Liver (tissue), 8 donors: ENCODE measurements at regions not wholly inside any gene's neighbourhood (a gene's known extent, or its start where the extent isn't known, plus 50 kb on each side); places are given as distances from the start of the nearest gene placed in this dataset.

Experiments used
- DNase-seq: peaks from one replicate; pipeline ENCODE4 v3.0.0-alpha.2; 2017; ENCODE audit warnings: low spot score
- H3K27ac ChIP-seq, 2 donors: one replicate each; pipeline ENCODE4 v1.7.0; 2013; ENCODE audit warnings: inconsistent platforms in 2 of 2, low read length in 2 of 2, control low read depth in 1 of 2, low read depth in 1 of 2, mild to moderate bottlenecking in 1 of 2
- H3K27me3 ChIP-seq, 4 donors: one replicate each; pipeline versions ENCODE4 v1.6.1 to v1.7.0; 2013; ENCODE audit warnings: low read length in 3 of 4, inconsistent platforms in 1 of 4, mild to moderate bottlenecking in 1 of 4, moderate library complexity in 1 of 4; ENCODE audit not compliant: control insufficient read depth in 4 of 4, insufficient read depth in 4 of 4
- H3K36me3 ChIP-seq, 4 donors: one replicate each; pipeline versions ENCODE4 v1.6.1 to v1.7.0; 2013; ENCODE audit warnings: low read length in 3 of 4, mild to moderate bottlenecking in 3 of 4, low read depth in 1 of 4, moderate library complexity in 1 of 4; ENCODE audit not compliant: control insufficient read depth in 4 of 4, insufficient read depth in 3 of 4
- H3K4me1 ChIP-seq, 4 donors: one replicate each; pipeline versions ENCODE4 v1.6.1 to v1.7.0; 2013; ENCODE audit warnings: low read length in 3 of 4, mild to moderate bottlenecking in 3 of 4, moderate library complexity in 1 of 4; ENCODE audit not compliant: control insufficient read depth in 4 of 4, insufficient read depth in 4 of 4
- H3K4me3 ChIP-seq, 3 donors: one replicate each; pipeline versions ENCODE4 v1.6.1 to v1.7.0; 2013; ENCODE audit warnings: low read length in 3 of 3, control low read depth in 1 of 3, low read depth in 1 of 3, mild to moderate bottlenecking in 1 of 3
- H3K9ac ChIP-seq, 2 donors: one replicate each; pipeline ENCODE4 v1.7.0; 2013; ENCODE audit warnings: low read length in 2 of 2, mild to moderate bottlenecking in 2 of 2, moderate library complexity in 2 of 2, control low read depth in 1 of 2, low read depth in 1 of 2
- H3K9me3 ChIP-seq, 4 donors: one replicate each; pipeline versions ENCODE4 v1.6.1 to v1.7.0; 2013; ENCODE audit warnings: low read length in 3 of 4; ENCODE audit not compliant: control insufficient read depth in 4 of 4
- CTCF ChIP-seq: fragments of 150-350 bp; IDR thresholded peaks from 2 replicates; pipeline ENCODE4 v1.5.1; 2017; ENCODE audit warnings: improper control_type of control experiment, low read depth, low read length; ENCODE audit not compliant: missing input control
- EGR1 ChIP-seq, 2 donors: IDR thresholded peaks; 2 replicates each; pipeline ENCODE4 v1.6.1; 2016 to 2018; ENCODE audit warnings: antibody characterized with exemption in 2 of 2, low read depth in 2 of 2
- FOXA1 ChIP-seq: IDR thresholded peaks from 2 replicates; pipeline ENCODE4 v1.6.1; 2016; ENCODE audit warnings: antibody characterized with exemption
- FOXA2 ChIP-seq: IDR thresholded peaks from 2 replicates; pipeline ENCODE4 v1.6.1; 2016; ENCODE audit warnings: antibody characterized with exemption
- HNF4A ChIP-seq, 2 donors: conservative IDR thresholded peaks; 2 replicates each; pipeline ENCODE4 v1.6.1; 2016; ENCODE audit warnings: antibody characterized with exemption in 2 of 2, mild to moderate bottlenecking in 2 of 2
- HNF4G ChIP-seq: IDR thresholded peaks from 2 replicates; pipeline ENCODE4 v1.6.1; 2016; ENCODE audit warnings: antibody characterized with exemption
- MAX ChIP-seq: IDR thresholded peaks from 2 replicates; pipeline ENCODE4 v1.6.1; 2016; ENCODE audit warnings: antibody characterized with exemption
- NR2F2 ChIP-seq: IDR thresholded peaks from 2 replicates; pipeline ENCODE4 v1.6.1; 2016; ENCODE audit warnings: antibody characterized with exemption
- RAD21 ChIP-seq, 2 donors: IDR thresholded peaks; 2 replicates each; pipeline ENCODE4 v1.6.1; 2016; ENCODE audit warnings: antibody characterized with exemption in 2 of 2, mild to moderate bottlenecking in 2 of 2
- REST ChIP-seq: IDR thresholded peaks from 2 replicates; pipeline ENCODE4 v1.6.1; 2016; ENCODE audit warnings: antibody characterized with exemption, mild to moderate bottlenecking
- TAF1 ChIP-seq: conservative IDR thresholded peaks from 2 replicates; pipeline ENCODE4 v1.6.1; 2016; ENCODE audit warnings: antibody characterized with exemption, mild to moderate bottlenecking
- ZBTB33 ChIP-seq: IDR thresholded peaks from 2 replicates; pipeline ENCODE4 v1.6.1; 2016; ENCODE audit warnings: antibody characterized with exemption
- WGBS: extraction: QIAGEN DNeasy Blood & Tissue Kit; methylation state at CpG from one replicate; pipeline ENCODE4 v1.1.7; 2013; 5-methylcytosine and 5-hydroxymethylcytosine counted together
- donor health status: healthy.
- donor health status: healthy.
- donor health status: healthy.
- donor health status: healthy.
- donor health status: healthy.

GRCh38 chr5:114097570-114097969 is 264.3 kb upstream of the KCNN2 start (continued):
- TF ChIP-seq REST, result no peak
- no peak for TF ChIP-seq FOXA2
- TF ChIP-seq ZBTB33, result no peak
- TF ChIP-seq TAF1, result no peak
- TF ChIP-seq EGR1 (IDR thresholded peaks at IDR 0.05; ENCODE audit: low read depth in 2 of 2), result no peak

GRCh38 chr5:114099161-114099560 is 262.7 kb upstream of the KCNN2 start:
- no peak overlapping the region for H3K4me3 ChIP-seq
- H3K36me3 ChIP-seq, result no peaks in the 10 kb centered on the region
- DNase-seq, result no peak
- WGBS, result 49% methylated on average over 2 of the region's 2 CpGs
- no peaks in the 10 kb centered on the region for H3K9me3 ChIP-seq
- no peak overlapping the region for H3K9ac ChIP-seq
- no peaks in the 10 kb centered on the region for H3K4me1 ChIP-seq
- H3K27ac ChIP-seq, result no peak overlapping the region
- TF ChIP-seq HNF4G (no peak), RAD21 (IDR thresholded peaks at IDR 0.05) (no peak), CTCF (no peak), NR2F2 (no peak), FOXA2 (no peak), MAX (no peak), HNF4A (conservative IDR thresholded peaks at IDR 0.05) (no peak), ZBTB33 (no peak), FOXA1 (no peak), EGR1 (IDR thresholded peaks at IDR 0.05; ENCODE audit: low read depth in 2 of 2) (no peak)
- no peaks in the 10 kb centered on the region for H3K27me3 ChIP-seq
